HG03457 (cell line): ENCODE measurements at regions not wholly inside any gene's neighbourhood (a gene's known extent, or its start where the extent isn't known, plus 50 kb on each side); places are given as distances from the start of the nearest gene placed in this dataset.

Experiments
- ATAC-seq: cut with Tn5 transposase; IDR thresholded peaks from one replicate; pipeline ENCODE4 v1.9.1; 2021; ENCODE audit warnings: moderate number of reproducible peaks; ENCODE audit not compliant: unreplicated experiment

DNA sequence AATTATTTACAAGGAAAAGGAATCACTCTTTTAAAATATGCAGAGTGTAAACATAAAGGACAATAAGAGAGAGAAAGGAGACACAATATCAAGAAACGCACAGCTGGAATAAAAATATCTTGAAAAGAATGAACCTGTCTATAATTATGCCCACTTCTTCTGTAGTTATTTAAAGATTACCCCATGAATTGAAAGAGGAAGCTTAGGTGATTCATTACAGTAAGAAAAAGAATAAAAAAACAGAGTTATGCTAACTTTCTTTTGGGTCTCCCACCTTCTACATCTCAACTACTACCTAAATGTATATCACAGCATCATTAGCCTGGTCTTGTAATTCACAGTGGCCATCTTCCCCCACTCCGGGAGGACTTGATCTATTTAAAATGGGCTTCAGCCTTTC, 182.1 kb downstream of the MRPL39 start:
- no peak for ATAC-seq

- no peak for ATAC-seq
These were observed 182.6 kb downstream of the MRPL39 start for GRCh38 chr21:25424634-25425033.

DNA sequence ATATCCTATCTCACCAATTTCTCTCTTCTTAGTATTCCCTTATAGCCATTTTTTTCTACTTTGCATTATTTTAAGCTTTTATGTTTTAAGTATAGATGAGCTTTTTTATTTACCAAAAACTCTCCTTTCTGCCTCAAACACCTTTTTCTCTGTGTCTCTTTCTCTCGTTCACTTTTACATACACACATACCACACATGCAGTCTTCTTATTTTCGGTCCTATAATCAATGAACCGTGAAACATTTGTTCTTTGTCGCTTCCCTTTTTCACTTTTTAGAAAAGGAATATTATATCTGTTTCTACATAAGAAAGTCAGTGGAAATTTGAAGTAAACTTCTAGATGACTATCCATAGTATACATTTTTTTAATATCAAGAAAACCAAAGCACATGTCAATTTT, 183.2 kb downstream of the MRPL39 start:
- no peak for ATAC-seq

DNA sequence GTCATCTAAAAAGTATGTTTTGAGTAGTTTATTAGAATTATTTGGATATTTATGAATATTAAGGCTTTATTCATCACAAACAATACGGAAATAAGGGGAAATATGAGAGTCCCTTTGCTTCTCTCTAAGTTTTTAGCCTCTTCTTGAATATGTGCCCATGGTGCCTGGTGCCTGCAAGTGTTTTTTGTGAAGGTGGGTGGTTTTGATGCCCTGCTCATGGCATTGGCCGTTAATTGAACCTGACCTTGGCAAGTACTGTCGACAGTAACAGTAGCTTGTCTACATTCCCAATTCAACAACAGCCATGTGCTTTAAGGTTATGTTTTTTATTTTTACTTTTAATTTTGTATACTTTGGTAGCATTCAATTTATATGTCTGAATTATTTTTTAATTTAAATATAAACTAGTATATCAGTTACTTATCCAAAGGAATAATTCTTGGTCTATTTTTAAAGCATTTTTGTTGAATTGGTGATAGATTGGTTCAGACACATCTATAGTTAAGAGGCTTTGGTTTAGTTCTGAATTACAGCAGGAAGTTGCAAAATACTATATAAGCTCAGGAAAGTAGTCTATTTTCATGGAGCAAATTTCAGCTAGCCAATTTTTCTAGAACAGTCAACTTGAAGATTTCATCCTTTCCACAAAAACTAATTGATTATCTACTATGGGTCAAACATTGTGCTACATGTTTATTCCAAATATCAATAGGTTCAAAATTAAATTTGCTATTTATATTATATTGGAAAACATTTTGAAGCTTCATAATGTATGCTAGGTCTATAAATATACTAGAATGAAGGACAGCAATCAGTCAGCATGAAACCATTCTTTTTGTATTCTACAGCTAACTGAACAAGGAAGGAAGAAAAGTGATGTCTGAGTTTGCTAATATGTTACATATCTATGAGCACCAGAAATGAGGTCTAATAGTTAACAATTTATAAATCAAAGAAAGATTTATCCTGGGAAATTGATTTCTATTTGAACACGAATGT, 184.4 kb downstream of the MRPL39 start:
- no peak for ATAC-seq

DNA sequence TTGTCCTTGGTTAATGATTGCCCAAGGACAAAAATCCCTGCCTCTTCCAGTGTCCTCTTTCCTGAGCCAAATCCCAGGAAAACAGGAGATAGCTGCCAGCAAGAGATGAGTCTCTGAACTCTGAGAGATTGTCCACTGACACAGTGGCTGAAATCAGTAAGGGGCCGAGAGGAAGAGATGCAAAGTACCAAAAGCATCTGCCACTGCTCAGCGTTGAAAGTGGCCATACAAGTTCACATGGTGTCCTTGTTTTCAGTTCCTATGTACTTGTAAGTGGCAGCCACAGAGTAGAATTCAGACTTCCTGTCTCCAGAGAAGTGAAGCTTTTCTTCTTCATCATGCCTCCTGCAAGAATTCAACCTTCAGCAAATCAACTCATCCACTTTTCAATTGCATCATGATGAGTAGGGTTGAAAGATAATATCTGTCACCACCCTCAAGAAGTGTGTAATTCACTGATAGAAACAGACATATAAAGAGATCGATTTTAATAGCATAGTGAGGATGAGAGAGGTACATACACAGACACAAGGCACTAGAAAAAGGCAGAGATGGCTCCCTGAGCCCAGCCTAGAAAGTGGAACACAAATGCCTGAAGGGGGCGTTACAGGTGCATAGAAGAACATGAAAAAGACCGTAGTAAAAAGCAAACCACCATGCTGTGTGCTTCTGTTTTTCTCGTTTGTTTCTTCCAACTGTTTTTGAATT, 185.8 kb downstream of the MRPL39 start:
- peak; percentile 66 for ATAC-seq

- no peak for ATAC-seq
These were observed 186.4 kb downstream of the MRPL39 start for GRCh38 chr21:25420831-25421230.

DNA sequence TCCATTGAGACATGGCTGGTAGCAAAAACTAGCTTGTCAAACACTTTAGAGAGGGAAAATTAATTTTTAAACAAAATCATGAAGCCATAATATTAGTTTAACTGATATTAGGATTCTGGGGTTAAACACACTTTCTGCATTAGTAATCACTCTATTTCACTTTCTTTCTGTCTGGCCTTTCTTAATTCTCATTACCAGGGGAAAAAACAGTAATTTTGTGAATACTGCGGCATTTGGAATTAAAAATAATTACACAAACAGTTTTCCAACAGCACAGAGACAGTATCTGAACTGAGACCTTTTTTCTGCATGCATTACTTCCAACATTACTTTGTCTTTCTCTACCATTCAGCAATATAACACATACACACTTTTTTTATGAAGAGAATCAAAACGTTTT, 190.6 kb downstream of the MRPL39 start:
- ATAC-seq = no peak

DNA sequence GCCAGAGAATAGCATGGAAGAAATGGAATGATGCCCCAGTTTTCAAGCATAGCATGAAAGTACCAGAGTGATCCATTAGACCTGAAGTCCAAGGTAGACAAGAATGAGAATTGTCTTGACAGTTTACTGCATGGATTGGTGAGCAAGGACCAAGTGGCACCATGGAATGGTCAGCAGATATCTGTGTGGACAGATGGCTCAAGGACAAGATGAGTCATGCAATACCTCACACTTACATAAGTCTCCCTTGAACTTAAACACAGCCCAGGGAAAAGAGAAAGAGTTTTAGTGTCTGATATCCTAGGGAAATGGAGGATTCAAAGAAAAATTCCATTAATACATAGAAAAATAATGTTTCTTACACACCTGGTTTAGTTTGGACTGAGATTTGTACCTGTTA, 195.2 kb downstream of the MRPL39 start:
- no peak for ATAC-seq

GRCh38 chr21:25409978-25410377, 197.3 kb downstream of the MRPL39 start:
- no peak for ATAC-seq

- no peak for ATAC-seq
These were observed 198.6 kb downstream of the MRPL39 start for GRCh38 chr21:25408666-25409065.

DNA sequence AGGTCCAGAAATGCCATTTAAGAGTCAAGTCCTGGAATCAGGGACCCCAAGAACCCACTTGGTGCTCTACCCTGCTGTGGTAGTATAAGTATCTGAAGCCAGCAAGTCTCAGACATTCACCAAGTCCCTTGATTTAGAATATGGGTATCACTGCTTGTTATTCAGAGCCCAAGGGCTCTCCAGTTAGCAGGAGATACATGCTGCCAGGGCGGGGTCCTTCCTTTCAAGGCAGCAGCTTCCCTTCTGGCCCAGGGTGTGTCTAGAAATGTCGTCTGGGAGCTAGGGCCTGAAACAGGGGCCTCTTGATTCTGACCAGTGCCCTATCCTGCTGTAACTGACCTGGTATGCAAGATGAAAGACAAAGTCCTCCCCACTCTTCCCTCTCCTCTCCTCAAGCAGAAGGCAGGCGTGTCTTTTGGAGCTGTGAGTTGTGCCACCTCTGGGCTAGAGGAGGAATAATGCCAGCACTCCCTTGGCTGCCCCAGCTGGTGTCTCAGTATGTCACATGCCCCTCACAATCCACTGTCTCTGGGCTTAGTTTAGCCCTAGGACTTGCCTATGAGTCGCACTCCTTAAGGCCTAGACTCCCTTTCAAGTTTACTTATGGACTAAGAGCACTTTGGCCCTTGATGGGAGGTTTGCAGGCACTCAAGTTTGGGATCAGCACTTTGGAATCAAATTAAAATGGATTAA, 200.2 kb downstream of the MRPL39 start:
- no peak for ATAC-seq

DNA sequence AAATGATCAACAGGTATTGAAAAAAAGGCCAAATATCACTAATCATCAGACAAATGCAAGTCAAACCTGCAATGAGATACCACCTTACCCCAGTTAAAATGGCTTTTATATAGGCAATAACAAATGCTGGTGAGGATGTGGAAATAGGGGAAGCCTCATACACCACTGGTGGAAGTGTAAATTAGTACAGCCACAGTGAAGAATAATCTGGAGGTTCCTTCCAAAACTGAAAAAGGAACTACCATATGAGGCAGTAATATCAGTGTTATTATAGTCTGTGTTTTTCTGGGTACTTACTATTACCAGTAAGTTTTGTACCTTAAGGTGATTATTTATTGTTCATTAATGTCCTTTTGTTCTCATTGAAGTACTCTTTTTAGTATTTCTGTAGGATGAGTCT, 201.3 kb downstream of the MRPL39 start:
- no peak for ATAC-seq

GRCh38 chr21:25402134-25402961, 204.9 kb downstream of the MRPL39 start:
- no peak for ATAC-seq

DNA sequence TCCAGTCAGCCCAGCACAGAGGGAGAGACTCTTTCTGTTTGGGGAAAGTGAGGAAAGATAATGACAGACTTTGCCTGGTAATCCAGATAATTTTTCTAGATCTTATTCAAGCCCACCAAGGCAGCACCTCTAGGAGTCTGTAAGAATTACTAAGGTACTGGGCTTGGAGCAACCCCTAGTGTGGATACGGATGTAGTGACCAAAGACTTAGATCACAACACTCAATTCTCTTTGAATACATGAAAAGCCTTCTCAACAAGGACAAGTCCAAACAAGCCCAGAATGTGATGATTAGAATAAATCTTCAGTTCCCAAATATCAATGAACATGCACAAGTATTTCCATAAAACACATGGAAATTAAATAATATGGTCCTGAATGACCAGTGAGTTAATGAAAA, 206.9 kb downstream of the MRPL39 start:
- ATAC-seq = no peak

DNA sequence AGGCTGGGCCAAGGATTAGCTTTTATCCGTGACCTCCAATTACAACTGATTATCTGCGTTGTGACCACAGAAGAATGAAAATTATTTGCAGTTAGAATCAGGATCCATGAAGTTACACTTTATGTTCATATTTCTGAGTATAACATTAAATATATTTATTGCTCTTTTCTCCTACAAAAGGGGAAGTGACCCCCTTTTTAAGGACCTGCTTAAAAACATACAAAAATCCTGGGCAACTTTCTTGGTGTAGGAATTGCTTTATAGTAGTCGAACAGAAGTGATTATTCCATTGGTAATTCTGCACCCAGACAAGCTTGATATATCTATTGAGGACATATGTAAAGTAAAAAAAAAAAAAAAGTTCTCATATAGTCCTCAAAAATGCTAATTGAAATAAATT, 208.7 kb downstream of the MRPL39 start:
- ATAC-seq = no peak

GRCh38 chr21:25396135-25396711, 211.1 kb downstream of the MRPL39 start:
- peak; percentile 82 for ATAC-seq

DNA sequence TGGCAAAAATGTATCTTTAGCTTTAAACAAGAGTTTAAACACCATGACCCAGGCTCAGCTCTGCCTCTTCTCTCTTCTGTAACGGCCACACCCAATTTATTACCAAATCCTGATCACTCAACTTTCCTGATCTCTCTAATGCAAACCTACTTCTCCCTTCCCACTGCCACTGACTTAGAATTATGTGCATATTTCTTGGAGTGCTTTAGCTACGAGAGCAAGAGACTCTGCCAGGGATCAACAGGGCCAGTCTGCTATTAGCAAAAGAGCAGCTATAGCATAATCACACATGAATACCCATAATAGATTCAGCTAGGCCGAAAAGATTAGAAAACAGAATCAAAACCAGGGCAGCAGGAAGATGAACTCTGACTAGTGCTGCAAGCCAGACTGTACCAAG, 215.5 kb downstream of the MRPL39 start:
- ATAC-seq = no peak

GRCh38 chr21:25390701-25391100, 216.6 kb downstream of the MRPL39 start:
- ATAC-seq = no peak

DNA sequence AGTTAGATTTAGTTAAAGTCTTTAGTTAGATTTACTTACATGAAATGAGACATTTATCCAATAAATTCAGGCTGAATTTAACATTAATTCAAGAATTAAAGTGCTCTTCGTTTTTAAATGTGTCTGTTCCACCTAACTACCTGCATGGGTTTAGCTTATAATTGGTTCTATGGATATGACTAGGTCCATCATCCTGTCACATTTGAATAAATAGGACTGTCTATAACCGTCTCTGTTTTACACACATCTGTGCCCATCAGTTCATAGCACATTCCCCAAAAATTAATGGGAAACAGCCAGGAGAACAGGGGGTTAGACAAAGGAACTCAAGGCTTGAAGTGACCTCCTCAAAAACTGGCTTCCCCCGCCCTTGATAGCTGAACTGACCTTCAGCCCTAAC, 219.6 kb downstream of the MRPL39 start:
- ATAC-seq = no peak

GRCh38 chr21:25385911-25386474, 221.3 kb downstream of the MRPL39 start:
- no peak for ATAC-seq
